ENCODE measurements at regions not wholly inside any gene's neighbourhood (a gene's known extent, or its start where the extent isn't known, plus 50 kb on each side); places are given as distances from the start of the nearest gene placed in this dataset.
"Not testable (repeated sequence)": the region's sequence is repeated elsewhere in the genome, so short reads cannot be mapped to it uniquely, and the experiment has no call there.

GRCh38 chr2:195331129-195331528 lies 325.9 kb upstream of the SLC39A10 start:
- no peak for TF ChIP-seq CTCF (IDR thresholded peaks at IDR 0.05; ENCODE audit: insufficient read depth, low read length)
- no peak for DNase-seq (ENCODE audit: low read depth)
- H3K4me3 ChIP-seq (ENCODE audit: low read depth, low read length): no peak overlapping the region

GRCh38 chr2:195330513-195330956 lies 326.5 kb upstream of the SLC39A10 start:
- DNase-seq (ENCODE audit: low read depth): no peak
- H3K4me3 ChIP-seq (ENCODE audit: low read depth, low read length): no peak overlapping the region
- TF ChIP-seq CTCF (IDR thresholded peaks at IDR 0.05; ENCODE audit: insufficient read depth, low read length): no peak

- H3K4me3 ChIP-seq (ENCODE audit: low read depth, low read length); DNase-seq (ENCODE audit: low read depth): not testable (repeated sequence)
Measured at GRCh38 chr2:195329784-195330183, 327.2 kb upstream of the SLC39A10 start.

- DNase-seq (ENCODE audit: low read depth): no peak
- H3K4me3 ChIP-seq (ENCODE audit: low read depth, low read length): no peak overlapping the region
- no peak for TF ChIP-seq CTCF (IDR thresholded peaks at IDR 0.05; ENCODE audit: insufficient read depth, low read length)
Measured at GRCh38 chr2:195326537-195326936, 330.5 kb upstream of the SLC39A10 start.

GRCh38 chr2:195322324-195322723 lies 334.7 kb upstream of the SLC39A10 start:
- TF ChIP-seq CTCF (IDR thresholded peaks at IDR 0.05; ENCODE audit: insufficient read depth, low read length): no peak
- no peak overlapping the region for H3K4me3 ChIP-seq (ENCODE audit: low read depth, low read length)
- DNase-seq (ENCODE audit: low read depth): peak; percentile 15

- H3K4me3 ChIP-seq (ENCODE audit: low read depth, low read length): no peak overlapping the region
- no peak for DNase-seq (ENCODE audit: low read depth)
- TF ChIP-seq CTCF (IDR thresholded peaks at IDR 0.05; ENCODE audit: insufficient read depth, low read length): no peak
Measured at GRCh38 chr2:195320413-195320973, 336.5 kb upstream of the SLC39A10 start.

- no peak for DNase-seq (ENCODE audit: low read depth)
- no peak for TF ChIP-seq CTCF (IDR thresholded peaks at IDR 0.05; ENCODE audit: insufficient read depth, low read length)
- H3K4me3 ChIP-seq (ENCODE audit: low read depth, low read length): no peak overlapping the region
Measured at GRCh38 chr2:195319548-195320412, 337.2 kb upstream of the SLC39A10 start.

All from fibroblast of the aortic adventitia (primary cell).